ENCODE measurements at regions not wholly inside any gene's neighbourhood (a gene's known extent, or its start where the extent isn't known, plus 50 kb on each side); places are given as distances from the start of the nearest gene placed in this dataset.
A peak's percentile ranks its signal among the peaks of the same experiment; 100 is the strongest.

DNA sequence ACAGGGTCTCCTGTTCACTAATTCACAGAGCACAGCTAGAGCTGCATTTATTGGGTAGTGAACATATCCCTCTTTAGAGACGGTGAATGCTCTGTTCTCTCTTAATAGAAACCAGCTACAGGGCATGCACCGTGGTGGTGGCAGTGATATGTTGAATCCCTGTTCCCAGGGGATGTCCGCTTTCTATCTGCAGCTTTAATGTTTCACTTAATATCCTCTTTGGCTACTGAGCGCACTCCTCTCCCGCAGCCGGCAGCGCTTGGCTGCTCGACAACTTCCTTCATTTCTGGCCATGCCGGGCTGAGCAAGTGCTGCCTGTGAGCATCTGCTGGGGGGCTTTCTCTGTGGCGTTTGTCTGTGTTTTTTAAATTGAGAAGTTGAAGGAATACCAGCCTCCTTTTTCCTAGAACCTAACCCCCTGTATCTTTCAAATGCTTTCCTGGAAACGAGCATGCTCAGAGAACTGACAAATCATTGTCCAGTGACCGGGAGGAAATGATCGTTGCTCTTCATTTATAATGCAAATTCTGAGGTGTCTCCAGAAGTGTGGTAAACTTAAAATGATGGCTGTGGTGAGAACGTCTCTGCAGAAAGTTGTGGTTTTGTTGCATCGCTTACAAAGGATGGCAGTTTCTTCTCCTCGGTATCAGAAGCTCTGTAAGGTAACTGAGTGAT is 297.9 kb downstream of the UTRN start:
- peak overlapping the region; percentile 48 for H3K4me3 ChIP-seq (ENCODE audit: low read depth, low read length)

DNA sequence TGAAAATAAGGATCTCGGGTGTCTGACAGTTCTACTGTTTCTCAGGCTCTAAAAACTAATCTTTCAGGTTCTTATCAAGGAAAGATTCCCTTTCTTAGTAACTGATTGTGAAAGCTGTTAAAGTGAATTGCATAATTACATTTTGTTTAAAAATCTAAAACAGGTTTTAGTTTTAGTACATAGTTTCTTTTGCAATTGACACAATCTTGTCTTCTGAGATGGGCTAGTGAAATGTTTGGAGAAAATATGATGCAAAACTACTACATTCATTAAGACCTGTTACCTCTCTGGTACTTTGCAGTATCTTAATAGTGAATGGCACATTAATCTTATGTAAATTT is 298.4 kb downstream of the UTRN start:
- Histone ChIP-seq H3K4me3 (ENCODE audit: low read depth, low read length) (peak overlapping the region; percentile 48; the same call in 1 of the 2 replicates), H3K27me3 (ENCODE audit: control insufficient read depth, insufficient read depth, low read length) (no peaks in the 10 kb centered on the region), H3K27ac (ENCODE audit: low read depth, low read length) (no peak overlapping the region), H3K9me3 (ENCODE audit: control insufficient read depth, insufficient read depth, low read length) (no peaks in the 10 kb centered on the region)
- POLR2A ChIA-PET: no interaction called here
- no peak for DNase-seq (ENCODE audit: low read depth, low spot score)
- CTCF ChIA-PET: interaction anchor here (0.7 to 4.1 kb wide), 6 partner anchors 16 to 1050 kb away, joined by 3 to 48 read pairs (median 37); no protein-coding TSS in a partner anchor
- TF ChIP-seq, protein P1, sequence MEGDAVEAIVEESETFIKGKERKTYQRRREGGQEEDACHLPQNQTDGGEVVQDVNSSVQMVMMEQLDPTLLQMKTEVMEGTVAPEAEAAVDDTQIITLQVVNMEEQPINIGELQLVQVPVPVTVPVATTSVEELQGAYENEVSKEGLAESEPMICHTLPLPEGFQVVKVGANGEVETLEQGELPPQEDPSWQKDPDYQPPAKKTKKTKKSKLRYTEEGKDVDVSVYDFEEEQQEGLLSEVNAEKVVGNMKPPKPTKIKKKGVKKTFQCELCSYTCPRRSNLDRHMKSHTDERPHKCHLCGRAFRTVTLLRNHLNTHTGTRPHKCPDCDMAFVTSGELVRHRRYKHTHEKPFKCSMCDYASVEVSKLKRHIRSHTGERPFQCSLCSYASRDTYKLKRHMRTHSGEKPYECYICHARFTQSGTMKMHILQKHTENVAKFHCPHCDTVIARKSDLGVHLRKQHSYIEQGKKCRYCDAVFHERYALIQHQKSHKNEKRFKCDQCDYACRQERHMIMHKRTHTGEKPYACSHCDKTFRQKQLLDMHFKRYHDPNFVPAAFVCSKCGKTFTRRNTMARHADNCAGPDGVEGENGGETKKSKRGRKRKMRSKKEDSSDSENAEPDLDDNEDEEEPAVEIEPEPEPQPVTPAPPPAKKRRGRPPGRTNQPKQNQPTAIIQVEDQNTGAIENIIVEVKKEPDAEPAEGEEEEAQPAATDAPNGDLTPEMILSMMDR (IDR thresholded peaks at IDR 0.05; ENCODE audit: low read depth, low read length): no peak

More for the DNA sequence above, 297.9 kb downstream of the UTRN start:
- Histone ChIP-seq H3K27ac (ENCODE audit: low read depth, low read length) (no peak overlapping the region), H3K9me3 (ENCODE audit: control insufficient read depth, insufficient read depth, low read length) (no peaks in the 10 kb centered on the region), H3K27me3 (ENCODE audit: control insufficient read depth, insufficient read depth, low read length) (no peaks in the 10 kb centered on the region)
- no peak for DNase-seq (ENCODE audit: low read depth, low spot score)
- ChIA-PET CTCF (interaction anchor here (0.7 to 4.1 kb wide), 8 partner anchors 16 to 1051 kb away, joined by 3 to 48 read pairs (median 18); no protein-coding TSS in a partner anchor), POLR2A (no interaction called here)
- TF ChIP-seq, protein P1 (IDR thresholded peaks at IDR 0.05; ENCODE audit: low read depth, low read length): no peak

DNA sequence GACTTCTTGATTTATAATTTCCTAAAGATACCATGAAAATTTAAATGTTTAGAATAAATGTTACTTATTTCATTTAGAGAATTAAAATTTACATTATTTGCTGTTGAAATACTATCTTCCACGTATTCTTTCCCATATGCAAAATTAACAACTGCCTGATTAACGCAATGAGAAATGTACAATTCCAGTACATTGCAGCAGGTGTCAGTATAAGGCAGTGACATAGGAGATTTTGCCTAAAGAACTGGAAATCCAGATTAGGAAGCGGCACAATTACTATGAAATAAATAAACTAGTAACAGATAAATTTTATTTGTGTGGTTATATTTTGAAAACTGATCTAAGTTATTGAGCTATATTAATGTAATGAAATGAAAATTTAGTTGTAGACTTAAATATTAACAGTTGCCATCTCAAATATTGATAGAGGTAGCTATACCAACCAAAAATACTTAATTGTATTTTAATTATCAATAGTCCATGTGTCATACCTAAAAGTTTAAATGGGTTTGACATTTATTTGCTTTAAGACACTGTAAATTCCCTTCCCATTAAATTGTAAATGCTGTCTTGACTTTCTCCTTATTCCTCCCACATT is 300.2 kb downstream of the UTRN start:
- no peaks in the 10 kb centered on the region for H3K27me3 ChIP-seq (ENCODE audit: control insufficient read depth, insufficient read depth, low read length)
- H3K27ac ChIP-seq (ENCODE audit: low read depth, low read length): no peak overlapping the region
- CTCF ChIA-PET: interaction anchor here (0.6 to 4.1 kb wide), 73 partner anchors 9 to 1121 kb away, joined by 3 to 48 read pairs (median 4); no protein-coding TSS in a partner anchor
- no peak for DNase-seq (ENCODE audit: low read depth, low spot score)
- TF ChIP-seq, protein P1 (IDR thresholded peaks at IDR 0.05; ENCODE audit: low read depth, low read length): peak; percentile 79
- no peaks in the 10 kb centered on the region for H3K9me3 ChIP-seq (ENCODE audit: control insufficient read depth, insufficient read depth, low read length)
- POLR2A ChIA-PET: no interaction called here
- no peak overlapping the region for H3K4me3 ChIP-seq (ENCODE audit: low read depth, low read length)

DNA sequence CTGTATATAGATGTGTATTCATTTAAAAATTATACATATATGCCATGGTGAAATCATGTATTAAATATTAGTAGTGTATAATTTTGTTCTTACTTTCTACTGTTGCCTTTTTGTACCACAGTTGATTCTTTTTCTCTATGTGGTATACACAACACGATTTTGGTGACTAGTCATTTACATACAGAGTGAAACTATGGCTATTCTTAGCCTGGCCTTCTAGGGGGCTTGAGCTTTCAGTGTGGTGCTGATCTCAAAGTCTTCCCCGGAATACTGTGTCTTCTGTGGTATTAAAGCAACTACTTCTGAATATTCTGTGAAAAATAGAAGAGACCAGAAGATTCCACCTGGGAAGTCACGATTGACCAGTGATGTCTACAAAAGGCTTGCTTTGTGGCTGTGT is 301.9 kb downstream of the UTRN start:
- Histone ChIP-seq H3K27me3 (ENCODE audit: control insufficient read depth, insufficient read depth, low read length) (no peaks in the 10 kb centered on the region), H3K9me3 (ENCODE audit: control insufficient read depth, insufficient read depth, low read length) (no peaks in the 10 kb centered on the region), H3K4me3 (ENCODE audit: low read depth, low read length) (no peak overlapping the region), H3K27ac (ENCODE audit: low read depth, low read length) (no peak overlapping the region)
- ChIA-PET CTCF (interaction anchor here (0.7 to 3.9 kb wide), 5 partner anchors 345 to 1047 kb away, joined by 3 to 43 read pairs (median 14); no protein-coding TSS in a partner anchor), POLR2A (no interaction called here)
- DNase-seq (ENCODE audit: low read depth, low spot score): no peak
- TF ChIP-seq, protein P1 (IDR thresholded peaks at IDR 0.05; ENCODE audit: low read depth, low read length): no peak

DNA sequence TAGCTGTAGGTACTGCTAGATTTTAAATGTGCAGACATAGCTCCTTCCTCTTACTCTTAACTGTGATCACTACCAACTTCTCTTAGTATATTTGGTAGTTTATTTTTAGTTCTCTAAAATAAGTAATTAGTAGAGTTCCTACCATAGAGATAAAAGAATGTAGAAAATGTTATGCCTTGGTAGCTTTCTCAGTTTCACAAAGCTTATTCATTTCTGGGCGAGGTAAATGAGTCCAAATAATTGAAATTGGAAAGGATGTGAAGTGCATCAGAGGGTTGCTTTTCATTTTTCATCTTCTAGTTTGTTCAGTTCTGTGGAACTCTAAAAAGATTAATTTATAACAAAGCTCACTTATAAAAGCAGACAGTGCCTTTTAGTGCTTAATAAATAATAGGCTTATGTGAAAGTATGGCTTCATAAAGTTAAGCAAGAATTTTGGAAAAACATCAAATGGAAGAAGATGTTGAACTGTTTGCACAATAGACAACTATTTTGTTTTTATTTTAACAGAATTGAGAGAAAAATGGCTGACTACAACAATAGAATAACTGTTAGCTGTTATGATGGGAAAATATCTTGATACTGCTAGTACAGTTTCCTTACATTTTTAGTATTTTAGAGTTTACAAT is 303.7 kb downstream of the UTRN start:
- TF ChIP-seq, protein P1 (IDR thresholded peaks at IDR 0.05; ENCODE audit: low read depth, low read length): no peak
- no peak for DNase-seq (ENCODE audit: low read depth, low spot score)
- ChIA-PET CTCF (interaction anchor here (1.0 to 3.2 kb wide), 4 partner anchors 344 to 1045 kb away, joined by 5 to 14 read pairs (median 6); no protein-coding TSS in a partner anchor), POLR2A (no interaction called here)
- no peak overlapping the region for H3K27ac ChIP-seq (ENCODE audit: low read depth, low read length)
- no peaks in the 10 kb centered on the region for H3K9me3 ChIP-seq (ENCODE audit: control insufficient read depth, insufficient read depth, low read length)
- no peak overlapping the region for H3K4me3 ChIP-seq (ENCODE audit: low read depth, low read length)
- H3K27me3 ChIP-seq (ENCODE audit: control insufficient read depth, insufficient read depth, low read length): no peaks in the 10 kb centered on the region

Measured in AG04450 (cell line).